Smooth muscle cell (in vitro differentiated cells): ENCODE measurements at regions not wholly inside any gene's neighbourhood (a gene's known extent, or its start where the extent isn't known, plus 50 kb on each side); places are given as distances from the start of the nearest gene placed in this dataset.

Experiments used
- DNase-seq: peaks from one replicate; lab custom pipeline; 2025; ENCODE audit not compliant: unreplicated experiment; lab: John Stamatoyannopoulos, UW
- H2AFZ ChIP-seq: fragments of 200-600 bp; sonication (generic); 2 replicates; pipeline ENCODE4 v1.6.0; 2016; ENCODE audit warnings: antibody characterized with exemption, low read depth, mild to moderate bottlenecking
- H3F3A ChIP-seq: fragments of 200-600 bp; sonication (generic); 2 replicates; pipeline ENCODE4 v1.6.0; 2017; ENCODE audit warnings: antibody characterized with exemption, low read depth
- H3K27ac ChIP-seq: fragments of 200-600 bp; sonication (generic); 2 replicates; pipeline ENCODE4 v1.5.1; 2016; ENCODE audit warnings: low read depth, mild to moderate bottlenecking
- H3K27me3 ChIP-seq: fragments of 200-600 bp; sonication (generic); 2 replicates; pipeline ENCODE4 v1.6.1; 2016; ENCODE audit warnings: low read depth, mild to moderate bottlenecking
- H3K36me3 ChIP-seq: fragments of 200-600 bp; sonication (generic); 2 replicates; pipeline ENCODE4 v1.5.1; 2016; ENCODE audit warnings: low read depth
- H3K4me1 ChIP-seq: fragments of 200-600 bp; sonication (generic); 2 replicates; pipeline ENCODE4 v1.5.1; 2016; ENCODE audit warnings: low read depth
- H3K4me2 ChIP-seq: fragments of 200-600 bp; sonication (generic); 2 replicates; pipeline ENCODE4 v1.6.0; 2016; ENCODE audit warnings: mild to moderate bottlenecking
- H3K4me3 ChIP-seq: fragments of 200-600 bp; sonication (generic); 2 replicates; pipeline ENCODE4 v1.5.1; 2016; ENCODE audit warnings: mild to moderate bottlenecking
- H3K79me2 ChIP-seq: fragments of 200-600 bp; sonication (generic); 2 replicates; pipeline ENCODE4 v1.6.0; 2016; ENCODE audit warnings: low read depth, mild to moderate bottlenecking
- H3K9ac ChIP-seq: fragments of 200-600 bp; sonication (generic); 2 replicates; pipeline ENCODE4 v1.6.0; 2016; ENCODE audit warnings: low read depth
- H3K9me3 ChIP-seq: fragments of 200-600 bp; sonication (generic); replicated peaks from 2 replicates; pipeline ENCODE4 v1.5.1; 2016; ENCODE audit warnings: low read depth
- H4K20me1 ChIP-seq: fragments of 200-600 bp; sonication (generic); 2 replicates; pipeline ENCODE4 v1.6.0; 2016; ENCODE audit warnings: low read depth
- CTCF ChIP-seq: fragments of 200-600 bp; sonication (generic); IDR thresholded peaks from 2 replicates; pipeline ENCODE4 v1.5.1; 2017; ENCODE audit warnings: borderline replicate concordance, mild to moderate bottlenecking, antibody characterized with exemption; ENCODE audit not compliant: insufficient read depth, poor library complexity, severe bottlenecking
- WGBS: methylation state at CpG from one replicate; pipeline ENCODE4 v1.1.7; 2016; ENCODE audit warnings: low lambda C conversion rate; 5-methylcytosine and 5-hydroxymethylcytosine counted together

- Histone ChIP-seq H4K20me1 (no peaks in the 10 kb centered on the region), H3F3A (no peaks in the 10 kb centered on the region), H3K79me2 (no peaks in the 10 kb centered on the region), H3K36me3 (no peaks in the 10 kb centered on the region), H3K27me3 (no peaks in the 10 kb centered on the region), H3K4me2 (no peak overlapping the region), H3K9me3 (no peaks in the 10 kb centered on the region), H2AFZ (no peak overlapping the region), H3K27ac (no peak overlapping the region), H3K4me3 (no peak overlapping the region), H3K9ac (no peak overlapping the region), H3K4me1 (no peaks in the 10 kb centered on the region)
- 97% methylated on average over 1 of the region's 1 CpG for WGBS
- no peak for DNase-seq
- TF ChIP-seq CTCF = no peak
Measured at GRCh38 chr10:6345404-6345803, 142.7 kb downstream of the PFKFB3 start.

GRCh38 chr10:6346631-6347030 is 143.9 kb downstream of the PFKFB3 start:
- H3K4me2 ChIP-seq = no peak overlapping the region

GRCh38 chr10:6347391-6347951 is 144.7 kb downstream of the PFKFB3 start:
- WGBS = 66% methylated on average over 13 of the region's 13 CpGs
- H3K4me3 ChIP-seq = no peak overlapping the region

More at GRCh38 chr10:6346631-6347030, 143.9 kb downstream of the PFKFB3 start:
- DNase-seq = no peak
- 96% methylated on average over 2 of the region's 2 CpGs for WGBS
- no peak overlapping the region for H3K9ac ChIP-seq
- no peaks in the 10 kb centered on the region for H3K79me2 ChIP-seq
- H2AFZ ChIP-seq = no peak overlapping the region
- no peaks in the 10 kb centered on the region for H3K36me3 ChIP-seq
- no peaks in the 10 kb centered on the region for H4K20me1 ChIP-seq
- H3K27ac ChIP-seq = no peak overlapping the region
- no peaks in the 10 kb centered on the region for H3K4me1 ChIP-seq
- no peak for TF ChIP-seq CTCF
- H3F3A ChIP-seq = no peaks in the 10 kb centered on the region
- H3K27me3 ChIP-seq = no peaks in the 10 kb centered on the region
- no peak overlapping the region for H3K4me3 ChIP-seq
- no peaks in the 10 kb centered on the region for H3K9me3 ChIP-seq

More at GRCh38 chr10:6347391-6347951, 144.7 kb downstream of the PFKFB3 start:
- no peaks in the 10 kb centered on the region for H3K4me1 ChIP-seq
- no peaks in the 10 kb centered on the region for H3K79me2 ChIP-seq
- no peak overlapping the region for H2AFZ ChIP-seq
- H3K4me2 ChIP-seq = no peak overlapping the region
- H3K9ac ChIP-seq = no peak overlapping the region
- no peaks in the 10 kb centered on the region for H3F3A ChIP-seq
- H4K20me1 ChIP-seq = no peaks in the 10 kb centered on the region
- no peak overlapping the region for H3K27ac ChIP-seq
- DNase-seq = no peak
- no peaks in the 10 kb centered on the region for H3K36me3 ChIP-seq
- no peaks in the 10 kb centered on the region for H3K27me3 ChIP-seq
- TF ChIP-seq CTCF = no peak
- no peaks in the 10 kb centered on the region for H3K9me3 ChIP-seq
